ENCODE measurements at regions not wholly inside any gene's neighbourhood (a gene's known extent, or its start where the extent isn't known, plus 50 kb on each side); places are given as distances from the start of the nearest gene placed in this dataset.
A peak's percentile ranks its signal among the peaks of the same experiment; 100 is the strongest.

DNA sequence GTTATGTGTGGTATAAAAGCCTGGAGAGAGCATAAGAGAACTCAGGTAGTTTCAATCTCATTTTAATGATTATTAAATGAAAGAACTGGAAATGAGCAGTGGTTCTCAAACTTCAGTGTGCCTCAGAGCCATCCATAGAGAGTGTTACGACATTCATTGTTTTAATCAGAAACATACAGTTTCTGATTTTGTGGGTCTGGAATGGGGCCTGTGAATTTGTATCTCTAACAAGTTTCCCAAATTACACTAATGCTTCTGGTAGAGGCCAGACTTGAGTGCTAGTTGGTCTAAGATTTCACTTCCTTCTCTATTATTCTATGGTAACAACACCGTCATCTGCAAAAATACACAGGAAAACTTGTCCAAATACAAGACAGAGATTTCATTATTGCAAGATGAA lies 292.0 kb upstream of the NECTIN3 start:
- FAIRE-seq: no peak

DNA sequence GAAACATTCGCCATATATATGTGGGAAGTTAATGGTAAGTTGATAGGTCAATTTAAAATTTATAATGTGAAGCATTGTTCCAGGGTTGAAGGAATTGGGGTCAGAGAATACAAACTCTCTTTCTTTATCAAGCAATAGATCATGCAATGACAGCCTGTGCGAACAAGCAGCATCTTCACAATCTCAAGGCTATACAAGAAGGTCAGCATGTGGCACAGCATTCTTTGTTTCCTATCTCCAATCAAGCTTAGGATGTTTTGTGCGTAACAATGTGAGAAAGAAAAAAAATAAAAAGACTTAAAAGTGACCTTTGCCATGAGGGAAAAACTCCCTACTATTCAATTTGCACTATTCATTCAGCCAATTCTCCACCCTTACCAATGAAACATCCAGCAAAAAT lies 288.1 kb upstream of the NECTIN3 start:
- FAIRE-seq: no peak

DNA sequence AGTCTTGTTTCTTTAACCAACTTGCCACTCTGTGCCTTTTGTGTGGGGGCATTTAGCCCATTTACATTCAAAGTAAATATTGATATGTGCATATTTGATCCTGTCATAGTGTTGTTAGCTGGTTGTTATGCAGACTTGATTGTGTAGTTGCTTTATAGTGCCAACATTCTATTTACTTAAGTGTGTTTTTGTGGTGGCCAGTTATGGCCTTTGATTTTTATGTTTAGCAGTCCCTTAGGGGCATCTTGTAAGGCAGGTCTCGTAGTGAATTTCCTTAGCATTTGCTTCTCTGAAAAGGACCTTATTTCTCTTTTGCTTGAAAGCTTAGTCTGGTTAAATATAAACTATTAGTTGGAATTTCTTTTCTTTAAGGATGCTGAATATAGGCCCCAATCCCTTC lies 282.8 kb upstream of the NECTIN3 start:
- FAIRE-seq: no peak

DNA sequence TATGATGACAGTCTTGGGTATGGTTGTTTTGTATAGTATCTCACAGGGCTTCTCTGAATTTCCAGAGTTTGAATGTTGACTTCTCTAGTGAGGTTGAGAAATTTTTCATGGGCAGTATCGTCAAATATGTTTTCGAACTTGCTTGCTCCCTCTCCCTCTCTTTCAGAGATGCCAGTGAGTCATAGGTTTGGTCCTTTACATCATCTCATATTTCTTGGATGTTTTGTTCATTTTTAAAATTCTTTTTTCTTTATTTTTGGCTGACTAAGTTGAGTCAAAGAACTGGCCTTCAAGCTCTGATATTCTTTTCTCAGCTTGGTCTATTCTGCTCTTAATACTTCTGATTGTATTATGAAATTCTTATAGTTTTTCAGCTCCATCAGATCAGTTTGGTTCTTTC lies 282.3 kb upstream of the NECTIN3 start:
- peak; percentile 47 for FAIRE-seq

DNA sequence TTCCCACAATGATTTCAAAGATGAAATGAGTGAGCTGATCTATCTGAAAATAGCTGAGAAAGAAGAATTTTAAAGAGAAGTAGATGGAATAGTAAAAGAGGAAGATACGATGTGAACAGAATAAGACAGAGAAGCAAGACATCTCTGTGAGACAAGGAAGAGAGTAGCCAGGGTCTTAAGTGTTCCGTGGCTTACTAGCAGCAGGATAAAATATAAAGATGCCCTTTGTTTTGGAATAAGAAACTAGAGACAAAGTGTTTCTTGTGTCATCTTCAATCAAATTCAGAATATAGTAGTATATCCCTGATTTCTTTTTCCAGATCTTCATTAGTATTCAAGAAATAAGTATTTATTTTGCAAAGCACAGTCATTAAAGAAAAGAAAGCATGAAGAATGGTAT lies 281.0 kb upstream of the NECTIN3 start:
- no peak for FAIRE-seq

DNA sequence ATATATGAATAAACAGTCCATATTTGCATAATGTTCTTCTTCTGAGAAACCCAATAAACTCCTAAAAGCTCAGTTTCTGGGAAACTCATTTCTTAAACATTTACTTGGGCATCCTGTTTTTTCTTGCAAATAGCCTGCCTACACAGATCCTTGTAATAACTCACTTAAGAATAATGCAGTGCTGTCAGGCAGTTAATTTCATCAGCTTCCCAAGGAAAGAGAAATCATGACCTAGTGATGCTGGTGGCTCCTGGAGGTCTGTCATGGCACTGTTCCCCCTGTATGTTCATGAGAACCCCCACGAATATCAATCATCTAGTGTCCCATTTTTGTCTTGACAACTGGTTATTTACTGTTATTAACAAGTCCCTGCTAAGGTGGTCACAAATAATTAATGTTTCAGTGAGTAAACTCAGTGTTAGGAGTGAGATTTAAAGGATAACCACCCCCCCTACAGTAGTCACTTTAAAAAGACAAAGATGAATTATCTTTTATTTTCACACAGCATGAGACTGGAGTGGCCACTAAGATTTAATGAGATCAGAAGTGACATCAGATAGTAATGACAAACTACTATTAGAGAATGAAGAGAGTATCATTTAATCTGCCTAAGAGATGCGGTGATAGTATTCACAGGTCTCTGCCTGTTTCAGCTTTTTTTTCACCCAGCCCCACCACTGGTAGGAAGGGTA lies 279.5 kb upstream of the NECTIN3 start:
- no peak for FAIRE-seq

DNA sequence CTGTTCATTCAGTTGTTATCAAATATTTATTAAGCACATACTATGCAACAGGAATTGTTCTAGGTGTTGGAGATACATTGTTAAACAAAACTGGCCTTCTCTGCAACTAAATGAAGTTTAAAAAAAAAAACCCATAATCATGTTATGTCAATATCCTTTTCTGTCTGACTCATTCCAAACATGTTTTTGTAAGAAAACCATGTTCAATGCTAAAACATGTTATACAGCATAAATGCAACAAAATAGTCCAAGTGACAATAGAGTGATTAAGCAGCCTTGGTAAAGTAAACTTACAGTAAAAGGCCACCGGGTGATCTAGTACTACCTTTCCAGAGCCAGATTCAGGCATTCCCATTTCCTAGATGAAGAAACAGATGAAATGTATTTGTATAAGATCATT lies 278.0 kb upstream of the NECTIN3 start:
- FAIRE-seq: no peak

DNA sequence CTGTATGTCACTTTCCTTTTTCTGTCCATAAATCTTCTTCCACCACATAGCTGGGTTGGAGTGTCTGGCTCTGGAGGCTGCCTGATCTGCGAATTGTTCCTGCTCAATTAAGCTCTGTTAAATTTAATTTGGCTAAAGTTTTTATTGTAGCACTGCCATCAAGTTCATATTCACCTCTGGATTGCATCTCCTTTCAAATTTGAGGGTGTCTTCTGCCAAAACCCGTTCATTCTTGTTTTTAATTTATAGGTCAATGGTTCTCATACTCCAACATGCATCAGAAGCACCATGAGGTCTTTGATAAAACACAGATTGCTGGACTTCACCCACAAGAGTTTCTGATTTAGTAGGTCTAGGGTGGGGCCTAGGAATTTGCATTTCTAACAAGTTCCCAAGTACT lies 276.5 kb upstream of the NECTIN3 start:
- no peak for FAIRE-seq

DNA sequence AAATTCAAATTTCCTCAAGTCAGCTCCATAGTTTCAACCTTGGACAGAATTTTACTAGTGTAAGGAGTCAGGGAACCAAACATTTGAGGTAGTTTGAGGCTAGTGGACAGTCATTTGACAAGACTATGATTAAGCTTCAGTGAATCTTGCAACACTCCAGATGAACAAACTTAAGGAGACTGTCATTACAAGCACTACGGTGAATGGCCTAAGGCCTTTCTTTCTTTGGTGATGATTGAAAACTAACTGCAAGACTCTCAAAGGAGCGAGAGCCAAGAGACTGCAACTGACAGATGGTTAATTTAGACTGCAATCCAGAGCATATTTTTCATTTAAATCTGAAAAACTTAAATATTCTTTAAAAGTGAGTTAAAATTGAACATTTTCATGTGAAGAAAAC lies 272.3 kb upstream of the NECTIN3 start:
- FAIRE-seq: no peak

DNA sequence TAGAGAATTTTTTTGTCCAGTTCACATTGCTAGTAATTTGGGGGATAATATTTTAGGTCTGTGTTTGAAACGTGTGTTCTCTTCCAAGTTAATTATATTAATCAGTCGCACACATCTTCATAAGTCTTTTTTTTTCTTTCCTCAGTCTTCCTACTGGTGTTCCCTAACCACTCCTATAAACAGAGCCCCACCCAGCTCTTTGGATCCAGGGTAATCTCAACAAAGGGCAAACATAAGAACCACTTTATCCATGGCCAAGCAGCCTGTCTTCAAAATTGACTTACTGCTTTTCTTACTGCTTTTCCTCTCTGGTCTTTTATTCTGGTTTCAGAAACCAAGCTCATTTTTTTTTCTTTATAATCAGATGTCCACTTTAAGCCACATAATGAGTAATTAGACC lies 266.8 kb upstream of the NECTIN3 start:
- no peak for FAIRE-seq

DNA sequence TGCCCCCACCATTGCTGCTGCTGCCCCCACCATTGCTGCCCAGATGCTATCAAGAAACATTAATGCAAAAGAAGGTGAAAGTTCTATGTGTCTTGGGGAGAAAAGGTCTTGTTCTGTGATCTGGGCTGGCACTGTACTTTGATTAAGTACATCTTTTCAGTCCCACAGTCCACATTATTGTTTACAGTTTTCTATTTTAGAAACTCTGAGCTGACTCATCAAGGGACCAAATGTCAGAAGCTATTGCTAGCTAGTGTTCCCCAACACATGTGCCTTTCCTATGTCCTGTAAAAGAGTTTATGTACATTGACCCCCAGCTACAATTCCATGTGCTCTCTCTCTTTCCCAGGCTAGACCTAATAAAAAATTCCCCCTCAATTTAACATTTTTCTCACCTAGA lies 264.7 kb upstream of the NECTIN3 start:
- FAIRE-seq: peak; percentile 76

DNA sequence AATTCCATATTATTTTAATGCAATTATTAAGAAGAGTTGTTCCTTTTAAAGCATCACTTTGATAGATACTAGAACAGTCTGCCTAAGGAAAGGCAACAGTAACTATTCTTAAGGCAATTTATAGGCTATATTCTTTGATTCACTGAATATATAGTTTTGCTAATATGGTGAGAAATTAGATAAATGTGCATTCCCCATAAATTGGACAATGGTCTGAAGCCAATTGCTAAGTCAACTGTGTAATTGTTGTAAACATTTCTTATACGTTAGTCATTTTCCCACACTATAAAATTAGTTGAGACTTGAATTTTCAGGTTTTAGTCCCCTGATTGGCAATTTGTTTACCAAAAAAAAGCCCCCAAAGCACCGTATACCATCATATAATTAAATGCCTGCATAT lies 263.0 kb upstream of the NECTIN3 start:
- no peak for FAIRE-seq

DNA sequence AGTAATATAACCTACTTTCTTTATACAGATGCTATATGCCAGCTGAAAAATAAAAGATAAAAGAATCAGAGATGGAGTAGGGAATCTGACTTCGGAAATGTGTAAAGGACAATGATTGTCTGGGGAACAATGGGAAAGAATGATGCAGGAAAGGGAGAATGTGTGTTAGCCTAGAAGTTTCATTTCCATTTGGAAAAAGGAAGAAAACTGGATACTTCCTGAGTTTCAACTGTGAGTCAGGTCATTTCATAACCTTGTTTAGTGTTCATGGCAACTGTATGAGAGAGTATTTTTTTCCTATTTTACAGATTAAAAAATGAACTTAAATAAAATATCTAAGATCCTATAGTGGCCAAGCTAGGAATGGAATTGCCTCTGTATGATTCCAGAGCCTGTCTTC lies 261.3 kb upstream of the NECTIN3 start:
- FAIRE-seq: no peak

DNA sequence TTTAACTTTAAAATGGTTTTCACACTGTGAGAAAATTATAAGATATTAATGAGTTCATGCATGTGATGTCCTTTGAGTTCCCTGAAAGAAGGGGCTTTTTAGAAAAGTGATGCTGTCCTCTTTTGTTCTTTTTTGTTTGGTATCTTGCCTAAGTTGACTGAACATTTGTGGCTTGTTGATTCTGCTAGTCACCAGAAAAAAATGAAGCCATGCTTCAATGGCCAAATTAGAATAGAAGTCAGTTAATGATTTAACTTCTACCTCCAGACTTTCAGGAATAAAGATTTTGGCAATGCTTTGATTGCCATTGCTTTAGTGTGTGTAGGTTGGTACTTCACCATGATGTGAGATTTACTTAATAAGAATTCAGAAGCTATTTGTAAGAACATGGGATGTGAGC lies 260.6 kb upstream of the NECTIN3 start:
- FAIRE-seq: peak; percentile 91

DNA sequence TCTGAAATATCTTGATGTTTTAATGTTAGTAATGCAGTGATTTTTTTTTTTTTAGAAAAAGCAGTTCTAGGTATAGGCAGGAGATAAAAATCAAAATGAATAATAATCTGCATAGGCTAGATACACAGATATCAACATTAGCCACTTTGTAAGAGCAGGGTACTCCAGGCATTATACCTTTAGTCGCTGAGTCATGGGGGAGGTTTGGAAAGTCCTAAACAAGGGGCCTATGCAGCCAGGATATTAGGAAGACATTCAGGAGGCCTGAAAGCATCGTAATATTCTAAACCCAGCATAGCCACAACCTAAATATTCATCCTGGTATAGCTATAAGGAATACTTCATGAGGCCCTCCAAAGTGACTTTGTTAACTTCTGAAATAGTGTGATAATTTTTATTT lies 258.1 kb upstream of the NECTIN3 start:
- FAIRE-seq: no peak

DNA sequence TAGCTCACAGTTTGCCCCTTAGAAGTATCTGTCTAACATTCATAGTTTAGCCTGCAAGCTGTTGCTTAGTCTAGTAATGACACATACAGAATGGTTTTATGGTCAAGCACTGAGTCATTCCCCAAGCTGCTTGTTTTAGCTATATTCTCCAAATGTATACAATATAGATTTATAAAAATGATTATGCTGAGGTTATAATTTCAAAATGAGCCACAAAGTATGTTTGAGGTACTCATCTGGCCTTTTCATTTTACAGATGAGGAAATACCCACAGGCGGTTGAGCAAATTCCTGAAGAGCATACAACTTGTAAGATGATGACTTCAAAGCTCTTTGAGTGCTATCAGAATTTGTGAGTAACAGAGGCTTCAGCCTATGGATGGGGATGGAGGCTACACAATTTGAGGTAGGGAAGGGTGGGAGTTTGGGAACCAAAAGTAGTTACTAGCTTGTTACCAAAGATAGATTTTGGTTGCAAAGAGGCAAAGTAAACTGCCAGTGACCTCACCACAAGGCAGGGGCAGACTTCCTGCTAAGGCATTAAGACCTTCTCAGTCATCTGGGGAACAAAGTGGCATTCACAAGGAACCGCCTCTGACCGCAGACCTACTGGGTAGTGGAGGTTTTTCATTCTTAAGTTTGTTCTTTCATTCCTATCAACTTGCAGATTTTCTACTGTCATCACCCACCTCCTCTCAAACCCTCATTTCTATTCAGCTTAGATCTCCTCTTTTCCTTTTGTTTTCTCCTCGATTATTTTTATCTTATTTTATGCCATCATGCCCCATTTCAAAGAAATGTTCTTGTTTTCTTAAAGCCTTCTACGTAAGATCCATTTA lies 257.2 kb upstream of the NECTIN3 start:
- peak; percentile 60 for FAIRE-seq

DNA sequence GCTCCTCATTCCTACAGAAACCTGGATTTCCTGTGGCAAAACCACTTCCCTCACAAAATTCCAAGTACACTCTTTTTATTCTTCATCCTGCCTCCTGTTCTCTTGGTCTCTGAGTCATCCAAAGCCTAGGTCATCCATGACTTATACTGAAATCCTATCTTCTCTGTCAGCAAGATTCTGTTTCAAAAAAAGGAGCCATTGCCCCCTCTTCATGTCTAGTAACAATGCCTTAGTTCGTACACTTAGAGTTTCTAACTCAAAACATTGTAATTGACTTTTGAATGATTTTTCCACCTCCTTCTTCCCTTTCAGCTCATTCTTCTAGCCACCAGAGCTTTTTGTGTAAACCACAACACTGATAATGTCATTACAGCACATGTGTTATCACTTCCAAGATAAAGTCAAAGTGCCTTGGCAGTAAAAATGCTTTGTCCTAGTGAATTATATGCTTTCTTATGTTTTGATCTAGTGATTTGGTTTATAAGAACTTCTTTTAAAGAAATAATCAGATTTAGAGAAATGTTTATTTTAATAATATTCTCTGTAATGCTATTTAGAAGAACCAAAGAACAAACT lies 256.5 kb upstream of the NECTIN3 start:
- FAIRE-seq: no peak

DNA sequence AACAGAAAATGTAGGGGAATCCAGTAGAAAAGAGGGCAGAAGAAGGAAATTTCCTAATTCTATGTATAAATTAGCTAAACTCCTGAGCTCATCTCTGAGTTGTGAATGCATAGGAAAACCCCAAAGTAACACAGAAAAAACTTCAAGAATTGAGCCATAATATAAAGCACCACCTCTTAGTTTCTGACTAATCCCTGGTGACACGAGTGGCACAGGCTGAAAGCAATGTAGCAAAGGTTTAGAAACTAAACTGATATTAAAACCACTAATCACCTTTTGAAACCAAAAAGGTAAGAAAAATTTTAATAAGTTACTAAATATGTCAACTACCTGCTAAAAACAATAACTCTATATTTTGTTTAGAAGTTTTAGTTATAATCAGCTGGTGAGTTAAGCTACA lies 255.6 kb upstream of the NECTIN3 start:
- FAIRE-seq: no peak

DNA sequence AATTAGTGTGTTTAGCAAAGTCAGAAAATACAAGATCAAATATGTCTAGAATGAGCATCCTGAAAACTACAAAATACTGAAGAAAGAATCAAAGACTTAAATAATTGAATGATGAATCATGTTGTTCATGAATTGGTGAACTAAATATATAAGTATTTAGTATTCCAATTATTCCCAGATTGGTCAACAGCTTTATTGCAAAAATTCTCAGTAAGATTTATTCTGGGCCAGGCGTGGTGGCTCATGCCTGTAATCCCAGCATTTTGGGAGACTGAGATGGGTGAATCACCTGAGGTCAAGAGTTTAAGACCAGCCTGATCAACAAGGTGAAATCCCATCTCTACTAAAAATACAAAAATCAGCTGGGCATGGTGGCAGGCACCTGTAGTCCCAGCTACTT lies 250.0 kb upstream of the NECTIN3 start:
- no peak for FAIRE-seq

DNA sequence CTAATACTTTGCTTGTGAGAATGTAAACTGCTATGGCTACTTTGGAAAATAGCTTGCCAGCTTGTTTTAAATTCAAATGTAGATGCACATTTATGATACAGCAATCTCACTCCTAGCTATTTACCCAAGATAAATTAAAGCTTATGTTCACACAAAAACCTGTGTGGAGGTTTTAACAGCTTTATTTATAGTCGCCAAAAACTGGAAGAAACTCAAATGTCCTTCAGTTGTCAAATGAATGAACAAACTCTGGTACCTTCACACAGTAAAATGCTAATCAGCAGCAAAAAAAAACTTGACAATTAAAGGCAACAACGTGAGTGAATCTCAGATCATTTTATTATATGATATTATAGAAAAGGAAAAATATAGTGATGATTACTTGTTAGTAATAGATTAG lies 248.6 kb upstream of the NECTIN3 start:
- FAIRE-seq: peak; percentile 27

DNA sequence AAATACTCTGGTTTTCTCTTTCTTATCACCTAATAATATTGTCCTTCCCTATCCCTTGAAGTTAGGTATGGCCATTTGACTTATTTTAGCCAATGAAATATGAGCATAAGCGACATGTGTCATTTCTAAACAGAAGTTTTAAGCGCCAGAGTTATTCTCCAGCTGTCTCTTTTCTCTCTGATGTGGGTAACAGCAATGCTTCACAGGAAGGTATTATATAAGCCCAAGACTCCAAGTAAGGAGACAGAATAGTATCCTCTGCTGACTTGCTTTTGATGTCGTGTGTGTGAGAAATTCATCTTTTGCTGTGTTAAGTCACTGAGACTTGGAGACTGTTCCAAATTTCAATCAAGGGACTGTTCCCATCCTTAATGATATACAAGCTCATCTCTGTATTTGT lies 224.6 kb upstream of the NECTIN3 start:
- FAIRE-seq: no peak

DNA sequence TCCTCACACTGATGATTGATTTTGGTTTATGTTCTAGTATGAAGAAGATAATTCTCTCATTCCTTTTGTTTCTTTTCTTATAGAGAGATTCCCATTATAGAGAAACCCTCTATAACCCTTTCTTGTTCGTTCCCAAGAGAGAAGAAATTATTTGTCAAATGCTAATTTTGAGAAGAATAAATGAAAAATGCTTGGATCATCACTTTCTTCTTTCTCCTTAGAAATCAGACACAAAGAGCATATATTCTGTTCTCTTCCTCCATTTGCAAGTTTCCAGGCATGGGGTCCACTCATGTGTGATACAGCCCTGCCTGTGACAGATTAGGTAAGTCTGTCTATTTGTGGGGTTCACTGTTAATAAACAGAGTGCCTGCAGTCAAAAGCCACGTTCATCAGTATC lies 222.6 kb upstream of the NECTIN3 start:
- FAIRE-seq: no peak

DNA sequence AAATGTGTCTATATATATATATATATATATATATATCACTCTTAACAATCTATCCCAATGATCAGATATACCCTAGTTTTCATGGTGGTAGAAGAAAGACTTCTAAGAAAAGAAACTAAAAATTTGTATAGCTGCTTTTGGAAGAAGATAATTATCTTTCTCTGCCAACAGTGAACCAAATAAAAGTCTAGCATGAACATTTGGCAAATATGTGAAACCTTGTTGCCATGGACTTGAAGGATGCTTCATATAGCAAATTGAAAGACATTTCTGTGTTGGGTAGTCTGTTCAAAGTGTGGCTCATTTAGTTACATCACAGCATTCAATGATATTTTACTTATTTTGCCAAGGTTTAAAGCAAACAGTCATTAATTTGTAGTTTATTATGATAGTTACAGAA lies 219.9 kb upstream of the NECTIN3 start:
- no peak for FAIRE-seq

DNA sequence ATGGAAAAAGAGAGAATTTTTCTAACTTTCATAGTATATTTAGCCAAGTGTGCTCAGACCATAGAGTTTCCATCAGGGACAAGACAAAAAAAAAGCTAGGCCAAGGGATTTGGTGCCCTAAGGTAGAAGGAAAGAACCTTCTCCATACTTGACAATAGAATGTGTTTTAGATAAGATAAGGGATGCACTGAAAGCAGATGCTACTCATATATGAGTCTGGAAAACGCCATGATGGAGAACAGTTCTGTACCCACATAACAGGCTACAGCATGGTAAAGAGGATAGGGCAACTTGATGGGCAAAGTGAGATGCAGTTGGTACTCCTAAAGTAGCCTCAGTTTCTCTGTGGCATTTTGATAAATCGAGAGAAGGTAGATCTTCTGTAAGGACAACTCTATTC lies 216.4 kb upstream of the NECTIN3 start:
- no peak for FAIRE-seq
